Epidermal melanocyte (primary cell): ENCODE measurements at regions not wholly inside any gene's neighbourhood (a gene's known extent, or its start where the extent isn't known, plus 50 kb on each side); places are given as distances from the start of the nearest gene placed in this dataset.

ENCODE experiments used
- DNase-seq: peaks from one replicate; pipeline ENCODE4 v3.0.0; 2011; ENCODE audit warnings: low spot score; ENCODE audit not compliant: insufficient read length

DNA sequence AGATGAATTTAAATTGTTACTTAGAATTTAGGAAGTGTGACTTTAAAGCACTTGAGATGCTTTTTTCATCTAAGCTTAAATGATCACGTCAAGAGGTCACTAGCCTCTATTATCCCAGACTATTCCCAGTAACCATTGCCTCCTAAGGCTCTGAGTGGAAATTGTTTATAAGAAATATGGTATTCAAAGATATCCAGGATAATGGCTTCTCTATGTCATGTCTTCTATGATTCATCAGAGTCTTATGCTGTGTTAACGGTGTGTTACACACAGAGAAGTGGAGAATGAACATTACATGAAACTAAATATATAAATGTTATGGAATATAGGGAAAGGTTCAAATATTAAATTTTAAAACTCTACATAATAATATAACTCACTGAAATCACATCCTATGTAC lies 79.8 kb upstream of the NBEA start:
- no peak for DNase-seq

DNA sequence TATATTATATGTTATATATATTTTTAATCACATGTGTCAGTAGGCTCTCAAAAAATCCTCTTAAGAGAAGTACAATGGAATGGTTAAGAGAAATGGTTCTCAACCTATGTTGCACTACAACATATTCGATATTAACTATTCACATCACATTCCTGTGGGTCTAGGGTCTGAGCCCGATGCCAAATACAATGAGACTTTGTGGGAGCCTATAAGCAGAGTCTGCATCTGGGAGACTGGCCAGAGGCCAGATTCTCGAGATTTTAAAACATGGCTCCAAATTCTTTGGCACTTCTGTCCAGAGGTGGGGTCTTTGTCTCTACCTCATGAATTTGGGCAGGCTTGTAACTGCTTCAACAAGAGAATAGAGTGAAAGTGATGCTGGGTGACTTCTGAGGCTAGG lies 79.4 kb upstream of the NBEA start:
- DNase-seq, result no peak

DNA sequence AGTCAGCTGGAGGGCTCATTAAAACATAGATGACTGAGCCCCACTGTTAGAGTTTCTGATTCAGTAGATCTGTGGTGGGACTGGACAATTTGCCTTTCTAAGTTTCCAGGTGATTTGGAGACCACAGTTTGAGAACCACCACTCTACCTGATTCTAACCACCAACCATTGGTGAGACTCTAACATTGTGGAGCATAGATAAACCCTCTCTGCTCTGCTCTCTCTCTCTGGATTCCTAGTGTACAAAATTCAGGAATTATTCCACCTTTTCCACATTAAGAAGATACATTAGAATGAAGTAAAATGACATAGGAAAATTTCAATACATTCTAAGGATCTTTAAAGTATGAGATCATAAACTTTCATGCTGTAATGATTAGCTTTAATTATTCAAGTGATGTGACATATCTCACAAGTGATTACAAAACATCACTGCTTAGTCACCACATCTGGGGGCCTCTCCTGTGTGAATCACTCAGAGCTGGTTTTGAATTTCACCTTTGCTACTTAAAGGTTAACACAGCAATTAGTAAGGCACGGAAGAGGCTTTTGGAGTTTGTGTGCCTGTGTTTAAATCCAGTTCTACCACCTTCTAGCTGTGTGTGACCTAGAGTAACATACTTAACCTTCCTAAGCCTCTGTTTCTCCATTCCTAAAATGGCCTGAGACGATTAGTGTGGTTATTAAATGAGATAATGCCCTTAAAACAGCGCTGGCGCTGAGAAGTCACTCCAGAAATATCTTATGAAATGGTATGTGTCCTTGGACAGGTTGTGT lies 78.5 kb upstream of the NBEA start:
- no peak for DNase-seq

DNA sequence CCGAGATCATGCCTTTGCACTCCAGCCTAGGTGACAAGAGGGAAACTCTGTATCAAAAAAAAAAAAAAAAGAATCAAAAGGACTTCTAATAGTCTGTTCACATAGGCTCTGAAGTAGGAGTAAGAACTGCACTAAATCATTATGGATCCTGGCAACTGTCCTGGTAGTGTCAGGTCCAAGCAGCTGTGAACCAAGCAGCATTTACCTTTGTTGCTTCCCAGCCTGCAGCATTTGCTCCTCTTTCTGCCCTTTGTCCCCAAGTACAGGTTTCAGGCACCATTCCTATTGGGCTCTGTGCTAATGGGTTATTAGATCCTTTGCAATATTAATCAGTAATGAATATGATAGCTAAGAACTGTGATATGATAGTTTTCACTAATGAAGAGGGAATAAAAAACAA lies 77.4 kb upstream of the NBEA start:
- no peak for DNase-seq

DNA sequence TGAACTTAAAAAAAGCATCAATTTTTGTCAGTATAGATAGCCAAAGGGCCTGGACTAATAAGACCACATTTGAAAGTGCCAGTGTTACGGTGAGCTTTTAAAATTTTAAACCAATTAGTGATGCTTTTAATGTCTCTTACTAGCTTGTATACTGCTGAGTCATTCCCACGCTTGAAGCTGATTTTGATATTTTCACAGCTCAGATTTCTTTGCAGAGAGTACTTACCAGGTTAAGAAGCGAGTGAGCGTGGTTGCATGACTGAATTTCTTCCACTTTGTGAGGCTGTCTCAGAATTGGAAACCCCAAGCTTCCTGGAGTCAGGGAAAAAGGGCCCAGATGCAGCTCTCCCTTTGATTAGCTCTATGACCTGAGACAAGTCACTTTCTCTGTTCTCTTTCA lies 74.5 kb upstream of the NBEA start:
- no peak for DNase-seq

DNA sequence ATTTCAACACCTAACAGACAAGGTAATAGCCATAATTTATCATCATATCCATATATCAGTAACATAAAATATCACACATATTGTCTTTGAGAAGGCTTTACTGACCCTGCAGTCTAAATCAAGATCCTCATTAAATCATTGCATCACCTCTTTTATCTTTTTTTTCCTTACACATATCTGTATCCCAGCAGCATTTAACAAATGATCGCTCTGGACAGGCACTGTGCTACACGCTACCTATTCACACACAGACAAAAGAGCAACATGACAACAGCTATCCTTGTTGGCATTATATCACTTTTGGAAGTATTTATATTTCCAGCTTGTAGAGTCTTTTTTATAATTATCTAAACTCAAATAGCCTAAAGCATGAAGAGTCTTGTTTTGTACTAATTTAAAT lies 73.3 kb upstream of the NBEA start:
- DNase-seq, result no peak

DNA sequence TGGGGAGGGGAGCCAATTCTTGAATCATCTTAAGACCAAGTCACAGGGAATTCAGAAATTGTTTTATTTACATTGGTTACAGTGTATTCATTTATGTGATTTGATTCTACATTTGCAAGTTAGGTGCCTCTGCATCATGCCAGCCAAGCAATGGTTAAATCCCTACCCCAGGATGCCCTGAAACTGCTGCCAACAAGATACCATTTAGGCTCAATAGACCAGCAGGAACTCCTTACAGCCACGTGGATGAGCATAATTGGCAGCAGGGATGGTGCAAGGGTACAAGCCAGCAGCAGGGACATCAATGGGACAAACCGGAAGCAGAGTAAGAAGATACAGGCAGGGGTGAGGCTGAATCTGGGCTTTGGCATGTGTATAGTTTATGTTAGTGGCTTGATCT lies 72.4 kb upstream of the NBEA start:
- DNase-seq, result no peak

DNA sequence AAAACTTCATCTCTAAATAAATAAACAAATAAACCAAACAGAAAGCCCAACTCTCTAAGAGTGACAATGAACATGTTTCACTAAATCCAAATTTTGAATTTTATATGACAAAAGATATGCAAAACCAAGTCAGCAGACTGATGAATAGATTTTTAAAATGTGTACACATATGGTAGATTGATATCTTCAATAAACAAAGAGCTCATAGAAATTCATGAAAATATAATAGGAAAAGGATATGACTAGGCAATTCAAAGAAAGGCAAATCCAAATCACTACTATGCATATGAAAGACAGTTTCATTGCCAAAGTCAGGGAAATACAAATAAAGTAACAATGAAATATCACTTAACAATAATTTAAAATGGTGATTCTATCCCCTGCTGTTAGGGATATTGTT lies 63.7 kb upstream of the NBEA start:
- no peak for DNase-seq

DNA sequence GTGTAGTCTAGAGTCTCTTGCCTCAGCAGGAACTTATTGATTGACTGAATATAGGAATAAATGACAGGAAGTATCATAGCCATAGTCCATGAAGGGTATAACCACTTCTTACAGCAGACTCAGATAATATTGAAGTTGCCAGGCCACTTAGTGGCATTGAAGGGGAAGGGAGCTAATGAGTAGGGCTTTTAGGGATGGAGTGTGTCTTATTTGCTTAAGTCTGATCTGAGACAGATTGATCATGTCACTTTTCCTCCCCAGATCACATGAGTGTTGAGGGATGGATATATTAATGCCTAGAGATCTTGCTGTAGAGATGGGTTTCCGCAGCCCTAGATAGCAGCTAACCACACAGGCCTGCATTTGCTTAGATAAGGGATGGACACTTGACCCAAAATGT lies 62.2 kb upstream of the NBEA start:
- DNase-seq, result no peak

DNA sequence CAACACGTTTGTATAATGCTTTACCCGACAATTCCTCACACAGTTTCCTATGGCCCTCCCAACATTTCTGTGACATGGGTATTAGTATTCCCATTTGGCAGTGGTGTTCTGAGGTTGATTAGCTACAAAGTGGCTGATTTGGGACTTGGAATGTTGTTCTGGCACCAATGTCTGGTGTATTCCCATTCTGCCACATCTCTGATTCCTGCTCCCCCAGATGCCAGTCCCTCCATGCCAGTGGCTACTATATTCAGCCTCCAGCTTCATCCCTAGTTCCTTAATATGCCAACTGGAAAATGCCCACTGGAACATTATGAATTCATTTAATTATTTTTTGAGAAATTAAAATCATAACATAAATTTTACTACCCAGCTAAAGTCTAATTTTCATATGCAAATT lies 60.6 kb upstream of the NBEA start:
- DNase-seq, result no peak

DNA sequence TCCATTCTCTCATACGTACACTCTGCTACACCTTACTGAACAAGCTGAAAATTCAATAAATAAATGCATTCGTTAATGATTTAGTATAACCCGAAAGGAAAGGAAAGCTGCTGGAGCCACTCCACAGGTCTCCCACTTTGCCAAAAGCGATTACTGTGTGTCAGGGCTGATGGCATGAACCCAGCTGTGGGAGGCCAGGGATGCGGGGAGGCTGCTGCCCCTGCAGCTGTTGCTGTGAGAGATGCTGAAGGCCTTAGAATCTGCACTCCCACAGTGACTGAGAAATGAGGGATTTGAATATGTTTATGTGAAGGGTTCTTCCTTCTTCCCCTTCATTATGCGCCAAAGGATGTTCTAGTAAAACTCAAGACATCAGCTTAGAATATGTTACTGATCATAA lies 58.7 kb upstream of the NBEA start:
- DNase-seq, result no peak

DNA sequence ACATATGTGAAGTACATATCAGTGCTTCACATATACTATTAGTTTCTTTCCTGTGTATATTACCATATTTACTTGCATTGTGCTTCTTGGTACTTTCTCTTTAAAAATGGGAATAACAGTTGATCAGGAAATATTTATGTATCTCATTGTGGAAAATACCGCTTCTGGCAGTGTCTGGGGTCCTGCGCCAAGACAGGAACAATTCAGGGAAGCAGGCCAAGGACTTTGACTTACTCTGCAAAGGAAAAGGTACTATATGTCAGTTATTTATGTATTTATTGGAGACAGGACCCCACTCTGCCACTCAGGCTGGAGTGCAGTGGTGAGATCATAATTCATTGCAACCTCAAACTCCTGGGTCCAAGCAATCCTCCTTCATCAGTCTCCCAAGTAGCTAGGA lies 57.7 kb upstream of the NBEA start:
- DNase-seq, result no peak

DNA sequence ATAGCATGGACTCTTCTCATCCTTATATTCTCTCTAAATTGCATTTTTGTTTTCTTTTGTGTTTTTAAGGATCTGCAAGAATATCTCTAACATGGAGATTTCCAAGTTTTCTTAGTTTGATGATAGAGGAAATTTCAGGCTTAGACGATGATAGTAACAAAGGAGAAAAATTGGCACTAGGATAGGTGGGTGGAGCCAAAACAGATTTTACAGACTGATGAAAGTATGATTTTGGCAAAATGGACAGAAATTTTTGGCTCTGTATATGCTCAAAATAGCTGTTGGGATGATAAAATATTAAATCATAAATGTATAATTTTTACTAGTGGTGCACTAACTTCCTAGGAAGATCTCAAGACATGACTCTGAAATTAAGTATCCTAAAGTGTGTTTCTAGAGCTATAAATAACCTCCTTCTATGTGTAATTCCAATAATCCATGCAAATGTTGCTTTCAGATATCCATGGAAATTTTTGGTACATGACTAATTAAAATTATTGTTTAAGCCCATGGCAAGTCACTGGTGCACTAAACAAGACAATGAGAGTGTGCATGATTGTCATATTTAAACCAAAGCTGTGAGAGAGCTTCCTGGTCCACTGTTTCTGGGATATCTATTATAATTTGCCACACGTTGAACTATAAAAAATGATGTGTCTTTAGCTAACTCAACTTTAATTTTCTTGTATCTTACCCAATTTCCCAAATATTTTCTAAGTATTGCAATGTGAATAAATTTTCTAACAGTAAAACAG lies 55.8 kb upstream of the NBEA start:
- DNase-seq, result no peak

DNA sequence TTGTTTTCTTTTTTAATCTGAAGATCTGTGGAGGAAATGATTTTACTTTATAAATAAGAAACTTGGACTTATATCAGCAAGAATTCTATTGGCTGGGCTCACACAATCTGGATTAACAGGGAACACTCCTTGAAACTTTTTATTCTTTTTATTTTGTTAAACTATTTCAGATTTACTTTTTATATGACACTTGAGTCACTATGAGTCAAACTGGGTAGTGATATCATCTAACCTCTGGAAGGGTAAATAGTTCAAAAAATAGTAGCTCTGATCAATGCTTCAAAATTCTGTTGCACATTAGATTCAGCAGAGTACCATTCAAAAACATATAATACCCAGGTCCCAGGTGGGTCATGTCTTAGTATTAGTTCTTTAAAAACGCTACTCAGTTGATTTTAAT lies 55.1 kb upstream of the NBEA start:
- DNase-seq, result no peak
